Hepatocyte (in vitro differentiated cells): ENCODE measurements at regions not wholly inside any gene's neighbourhood (a gene's known extent, or its start where the extent isn't known, plus 50 kb on each side); places are given as distances from the start of the nearest gene placed in this dataset.

ENCODE experiments used
- CTCF ChIP-seq: fragments of 200-600 bp; sonication (generic); IDR thresholded peaks from 2 replicates; pipeline ENCODE4 v1.5.1; 2016; ENCODE audit warnings: antibody characterized with exemption, mild to moderate bottlenecking; ENCODE audit not compliant: poor library complexity
- EZH2 ChIP-seq: fragments of 200-600 bp; sonication (generic); IDR thresholded peaks from 2 replicates; pipeline ENCODE4 v1.6.1; 2016; ENCODE audit warnings: antibody characterized with exemption, mild to moderate bottlenecking, borderline replicate concordance
- EZH2phosphoT487 ChIP-seq: fragments of 200-600 bp; sonication (generic); IDR thresholded peaks from one replicate; pipeline ENCODE4 v1.6.1; 2018; ENCODE audit warnings: antibody characterized with exemption, mild to moderate bottlenecking, low read depth, moderate library complexity; ENCODE audit not compliant: unreplicated experiment, severe bottlenecking

- TF ChIP-seq CTCF = no peak
- TF ChIP-seq EZH2phosphoT487 = no peak
- no peak for TF ChIP-seq EZH2
Measured at GRCh38 chr3:178318941-178319816, 217.1 kb upstream of the KCNMB2 start.
